HCT116 (cell line): ENCODE measurements at regions not wholly inside any gene's neighbourhood (a gene's known extent, or its start where the extent isn't known, plus 50 kb on each side); places are given as distances from the start of the nearest gene placed in this dataset.

Experiments used
- ATAC-seq: fragments of 200-7000 bp; cut with Tn5 transposase; 2 replicates; pipeline ENCODE4 v1.9.1; 2020; ENCODE audit warnings: mild to moderate bottlenecking, moderate library complexity
- BruUV-seq: library from RNA; stranded (reverse); fragments of 400-500 nt; replicated peaks from 2 replicates; lab custom pipeline; 2021; lab: Mats Ljungman, UMichigan
- CTCF ChIA-PET: fragments of 300-600 bp; sonication (Branson Sonifier 250); formaldehyde crosslinking; loops from one replicate; lab custom pipeline; 2021; ENCODE audit warnings: antibody characterized with exemption; lab: Charles Lee
- POLR2A ChIA-PET: fragments of 300-600, 350-600 bp; sonication (Branson Sonifier 250); formaldehyde crosslinking; loops from one replicate; lab custom pipeline; 2021; ENCODE audit warnings: antibody characterized with exemption; lab: Charles Lee
- RAD21 ChIA-PET, 2 experiments: fragments of 300-600 bp; sonication (Branson Sonifier 250); formaldehyde crosslinking; loops; one replicate each; lab custom pipeline; 2023; ENCODE audit warnings: low total read pairs in 2 of 2; ENCODE audit not compliant: uncharacterized antibody in 2 of 2, unreplicated experiment in 2 of 2, low non-redundant PET in 1 of 2; lab: Charles Lee
- DNase-seq: peaks from one replicate; pipeline ENCODE4 v3.0.0-alpha.2; 2010; ENCODE audit warnings: low read depth, low spot score
- H2AFZ ChIP-seq: fragments of 200-600 bp; shearing (Covaris generic), sonication (generic); 2 replicates; pipeline ENCODE4 v1.6.1; 2017; ENCODE audit warnings: low read depth, mixed run types, mixed read lengths, antibody characterized with exemption, low read length; ENCODE audit not compliant: poor library complexity, severe bottlenecking
- H3K27ac ChIP-seq: 2 replicates; pipeline ENCODE4 v1.5.1; 2012; ENCODE audit warnings: low read depth, low read length
- H3K27me3 ChIP-seq: fragments of 200-600 bp; sonication (generic); 2 replicates; pipeline ENCODE4 v1.6.1; 2016; ENCODE audit warnings: mixed run types, low read length, mixed read lengths; ENCODE audit not compliant: insufficient read depth
- H3K36me3 ChIP-seq, 2 experiments: fragments of 200-500 bp in 1 of 2; fragments of 200-600 bp in 1 of 2; sonication (Bioruptor generic) in 1 of 2; sonication (generic) in 1 of 2; 2 replicates each; pipeline versions ENCODE4 v1.5.1 to v1.6.1; 2014 to 2016; ENCODE audit warnings: low read length in 2 of 2, inconsistent platforms in 1 of 2, mixed read lengths in 1 of 2, mixed run types in 1 of 2; ENCODE audit not compliant: insufficient read depth in 2 of 2, control insufficient read depth in 1 of 2
- H3K4me1 ChIP-seq, 2 experiments: fragments of 200-600 bp in 1 of 2; sonication (generic) in 1 of 2; 2 replicates each; pipeline versions ENCODE4 v1.5.1 to v1.6.1; 2012 to 2017; ENCODE audit warnings: low read length in 2 of 2, inconsistent platforms in 1 of 2, mild to moderate bottlenecking in 1 of 2, mixed read lengths in 1 of 2, mixed run types in 1 of 2, moderate library complexity in 1 of 2; ENCODE audit not compliant: insufficient read depth in 2 of 2, control insufficient read depth in 1 of 2
- H3K4me2 ChIP-seq: fragments of 200-600 bp; sonication (generic); 2 replicates; pipeline ENCODE4 v1.6.1; 2017; ENCODE audit warnings: mixed run types, low read length, mixed read lengths
- H3K4me3 ChIP-seq, 2 experiments: fragments of 200-600 bp in 1 of 2; sonication (generic) in 1 of 2; replicated peaks in 1 of 2; 2 replicates each; pipeline ENCODE4 v1.5.1; 2011 to 2016; ENCODE audit warnings: low read length in 2 of 2, control low read depth in 1 of 2, low read depth in 1 of 2, mild to moderate bottlenecking in 1 of 2, mixed read lengths in 1 of 2, mixed run types in 1 of 2
- H3K79me2 ChIP-seq: fragments of 200-600 bp; sonication (generic); 2 replicates; pipeline ENCODE4 v1.6.1; 2017; ENCODE audit warnings: mild to moderate bottlenecking, mixed run types, low read length, moderate library complexity, mixed read lengths; ENCODE audit not compliant: insufficient read depth
- H3K9ac ChIP-seq: fragments of 200-600 bp; sonication (generic); 2 replicates; pipeline ENCODE4 v1.6.1; 2016; ENCODE audit warnings: low read length, mixed read lengths
- H3K9me2 ChIP-seq: fragments of 200-600 bp; sonication (generic), shearing (Covaris generic); 2 replicates; pipeline ENCODE4 v1.6.1; 2017; ENCODE audit warnings: mixed run types, mild to moderate bottlenecking, moderate library complexity; ENCODE audit not compliant: insufficient read depth
- H3K9me3 ChIP-seq, 2 experiments: fragments of 200-500 bp in 1 of 2; fragments of 200-600 bp in 1 of 2; sonication (Bioruptor generic) in 1 of 2; sonication (generic) in 1 of 2; 2 replicates each; pipeline ENCODE4 v1.6.1; 2014 to 2017; ENCODE audit warnings: low read length in 2 of 2, mixed read lengths in 2 of 2, inconsistent platforms in 1 of 2, low read depth in 1 of 2, mild to moderate bottlenecking in 1 of 2, mixed run types in 1 of 2, moderate library complexity in 1 of 2; ENCODE audit not compliant: control insufficient read depth in 1 of 2, insufficient read depth in 1 of 2
- H4K20me1 ChIP-seq: fragments of 200-600 bp; sonication (generic), shearing (Covaris generic); 2 replicates; pipeline ENCODE4 v1.6.1; 2017; ENCODE audit warnings: mixed run types, mild to moderate bottlenecking, moderate library complexity; ENCODE audit not compliant: insufficient read depth
- ATF3 ChIP-seq: IDR thresholded peaks from 2 replicates; pipeline ENCODE4 v1.6.1; 2012
- FOSL1 ChIP-seq: IDR thresholded peaks from 2 replicates; pipeline ENCODE4 v1.6.1; 2012; ENCODE audit warnings: low read depth
- RAD21 ChIP-seq: IDR thresholded peaks from 2 replicates; pipeline ENCODE4 v1.6.1; 2012; ENCODE audit warnings: low read depth, mild to moderate bottlenecking
- REST ChIP-seq: IDR thresholded peaks from 2 replicates; pipeline ENCODE4 v1.6.1; 2012; ENCODE audit warnings: low read depth
- SIN3A ChIP-seq: IDR thresholded peaks from 2 replicates; pipeline ENCODE4 v1.6.1; 2012; ENCODE audit warnings: low read depth
- YY1 ChIP-seq: IDR thresholded peaks from 2 replicates; pipeline ENCODE4 v1.6.1; 2011; ENCODE audit warnings: low read length, low read depth, moderate library complexity, mild to moderate bottlenecking; ENCODE audit not compliant: insufficient replicate concordance; ENCODE audit errors: extremely low read depth
- ZNF274 ChIP-seq: fragments of 200-500 bp; sonication (Bioruptor generic); IDR thresholded peaks from 2 replicates; pipeline ENCODE4 v1.6.1; 2014; ENCODE audit warnings: mild to moderate bottlenecking, low read depth, low read length, inconsistent platforms
- intact Hi-C: fragments of 100-400 bp; cut with micrococcal nuclease; formaldehyde crosslinking; loops from 2 replicates; pipeline ENCODE4 v1.10.0; 2022

GRCh38 chr12:132432126-132432705 lies 57.7 kb upstream of the FBRSL1 start:
- CTCF ChIA-PET: no interaction called here
- no peaks in the 10 kb centered on the region for H3K9me2 ChIP-seq
- TF ChIP-seq ZNF274: no peak
- no peak for TF ChIP-seq FOSL1
- no peak for TF ChIP-seq SIN3A
- TF ChIP-seq RAD21: no peak
- TF ChIP-seq ATF3: no peak
- TF ChIP-seq YY1: no peak
- intact Hi-C loops: no loop called here
- H3K9me3 ChIP-seq: no peaks in the 10 kb centered on the region
- peaks cover 14 to 26% of the 10 kb centered on the region in 2 experiments for H3K4me1 ChIP-seq
- no peak overlapping the region for H3K4me2 ChIP-seq
- no peak overlapping the region for H3K4me3 ChIP-seq
- H3K27ac ChIP-seq: no peak overlapping the region
- no peak overlapping the region for H2AFZ ChIP-seq
- BruUV-seq: no TSS peak
- H3K9ac ChIP-seq: no peak overlapping the region
- H3K27me3 ChIP-seq: no peaks in the 10 kb centered on the region
- no peaks in the 10 kb centered on the region for H3K79me2 ChIP-seq
- H4K20me1 ChIP-seq: no peaks in the 10 kb centered on the region
- no peak for ATAC-seq
- RAD21 ChIA-PET: no interaction called here
- POLR2A ChIA-PET: no interaction called here
- no peaks in the 10 kb centered on the region for H3K36me3 ChIP-seq
- no peak for DNase-seq

- CTCF ChIA-PET: interaction anchor here (1.0 to 2.2 kb wide), 6 partner anchors 15 to 185 kb away, joined by 3 to 22 read pairs (median 6); no protein-coding TSS in a partner anchor
- H3K4me1 ChIP-seq: peaks cover 14 to 26% of the 10 kb centered on the region in 2 experiments
- peak overlapping the region; percentile 89 for H3K4me2 ChIP-seq
- no peaks in the 10 kb centered on the region for H3K9me3 ChIP-seq
- H3K79me2 ChIP-seq: no peaks in the 10 kb centered on the region
- H3K9ac ChIP-seq: no peak overlapping the region
- RAD21 ChIA-PET: interaction anchor here (1.3 kb wide), 2 partner anchors 184 kb away, joined by 4 to 6 read pairs; no protein-coding TSS in a partner anchor
- no peak overlapping the region; the same call in 1 of the 2 replicates for H3K27ac ChIP-seq
- DNase-seq: no peak
- H3K9me2 ChIP-seq: no peaks in the 10 kb centered on the region
- H2AFZ ChIP-seq: peak overlapping the region; percentile 54
- POLR2A ChIA-PET: interaction anchor here (1.2 kb wide), 1 partner anchor 13 kb away, joined by 3 read pairs; no protein-coding TSS in a partner anchor
- no peaks in the 10 kb centered on the region for H3K27me3 ChIP-seq
- no peak for TF ChIP-seq REST
- TF ChIP-seq, all 23 proteins: peak for 0
- ATAC-seq: peak; percentile 52
- Histone ChIP-seq H3K4me3 (peak overlapping the region; percentile 13 to 52; a peak in 3 of 4 replicates), H3K36me3 (no peaks in the 10 kb centered on the region), H4K20me1 (no peaks in the 10 kb centered on the region)
- intact Hi-C loops: no loop called here
- BruUV-seq: TSS peak; percentile 67
These were observed 58.8 kb upstream of the FBRSL1 start for GRCh38 chr12:132430838-132431774.
